GM23338 (cell line): ENCODE measurements at regions not wholly inside any gene's neighbourhood (a gene's known extent, or its start where the extent isn't known, plus 50 kb on each side); places are given as distances from the start of the nearest gene placed in this dataset.
A peak's percentile ranks its signal among the peaks of the same experiment; 100 is the strongest.

Experiments
- ATAC-seq: fragments of 200-7000 bp; cut with Tn5 transposase; 3 replicates; pipeline ENCODE4 v1.9.1; 2020
- DNase-seq: peaks from one replicate; pipeline ENCODE4 v3.0.0-alpha.2; 2015; ENCODE audit warnings: low spot score
- H2AFZ ChIP-seq: fragments of 200-600 bp; sonication (generic); 2 replicates; pipeline ENCODE4 v1.8.0; 2016; ENCODE audit warnings: antibody characterized with exemption, mild to moderate bottlenecking, moderate library complexity
- H3F3A ChIP-seq: fragments of 200-600 bp; sonication (generic); replicated peaks from 2 replicates; pipeline ENCODE4 v1.8.0; 2017; ENCODE audit warnings: antibody characterized with exemption, mixed run types, low read depth
- H3K27ac ChIP-seq: fragments of 200-600 bp; sonication (generic); 2 replicates; pipeline ENCODE4 v1.6.1; 2016; ENCODE audit warnings: low read depth
- H3K27me3 ChIP-seq: fragments of 200-600 bp; sonication (generic); 2 replicates; pipeline ENCODE4 v1.8.0; 2016; ENCODE audit warnings: mild to moderate bottlenecking, mixed run types, moderate library complexity; ENCODE audit not compliant: insufficient read depth
- H3K36me3 ChIP-seq: fragments of 200-600 bp; sonication (generic); 2 replicates; pipeline ENCODE4 v1.8.0; 2016; ENCODE audit warnings: mild to moderate bottlenecking; ENCODE audit not compliant: insufficient read depth
- H3K4me1 ChIP-seq: fragments of 200-600 bp; sonication (generic); 2 replicates; pipeline ENCODE4 v1.8.0; 2016; ENCODE audit warnings: mild to moderate bottlenecking, moderate library complexity; ENCODE audit not compliant: insufficient read depth
- H3K4me2 ChIP-seq: fragments of 200-600 bp; sonication (generic); 2 replicates; pipeline ENCODE4 v1.7.1; 2017; ENCODE audit warnings: mixed run types
- H3K4me3 ChIP-seq: fragments of 200-600 bp; sonication (generic); 2 replicates; pipeline ENCODE4 v1.6.1; 2016; ENCODE audit warnings: mixed run types
- H3K79me2 ChIP-seq: fragments of 200-600 bp; sonication (generic); replicated peaks from 2 replicates; pipeline ENCODE4 v1.8.0; 2017; ENCODE audit warnings: mild to moderate bottlenecking; ENCODE audit not compliant: insufficient read depth
- H3K9me2 ChIP-seq: fragments of 200-600 bp; sonication (generic); 2 replicates; pipeline ENCODE4 v1.8.0; 2017; ENCODE audit not compliant: insufficient read depth
- H4K20me1 ChIP-seq: fragments of 200-600 bp; sonication (generic); replicated peaks from 2 replicates; pipeline ENCODE4 v1.8.0; 2017; ENCODE audit warnings: mild to moderate bottlenecking; ENCODE audit not compliant: insufficient read depth
- H3K27ac Mint-ChIP-seq: 2 replicates; pipeline ENCODE4 v1.8.0; 2020; ENCODE audit warnings: inconsistent platforms, mild to moderate bottlenecking, moderate library complexity, mixed read lengths
- H3K27me3 Mint-ChIP-seq: 3 replicates; pipeline ENCODE4 v1.8.0; 2022; ENCODE audit warnings: low read depth, mild to moderate bottlenecking, moderate library complexity, mixed read lengths, inconsistent platforms; ENCODE audit not compliant: insufficient read depth, poor library complexity
- H3K36me3 Mint-ChIP-seq: 3 replicates; pipeline ENCODE4 v1.8.0; 2021; ENCODE audit warnings: low read depth, mild to moderate bottlenecking, inconsistent platforms, moderate library complexity, mixed read lengths
- H3K4me1 Mint-ChIP-seq: 3 replicates; pipeline ENCODE4 v1.8.0; 2020; ENCODE audit warnings: mild to moderate bottlenecking, inconsistent platforms, mixed read lengths
- H3K4me3 Mint-ChIP-seq: 3 replicates; pipeline ENCODE4 v1.8.0; 2021; ENCODE audit warnings: moderate library complexity, mild to moderate bottlenecking, inconsistent platforms, mixed read lengths
- H3K9me3 Mint-ChIP-seq: 3 replicates; pipeline ENCODE4 v1.8.0; 2020; ENCODE audit warnings: moderate library complexity, mild to moderate bottlenecking, inconsistent platforms, mixed read lengths
- EZH2 ChIP-seq: fragments of 200-600 bp; sonication (generic); IDR thresholded peaks from one replicate; pipeline ENCODE4 v1.8.0; 2017; ENCODE audit warnings: antibody characterized with exemption, mild to moderate bottlenecking, low read depth; ENCODE audit not compliant: unreplicated experiment
- EZH2phosphoT487 ChIP-seq: fragments of 200-600 bp; sonication (generic); IDR thresholded peaks from one replicate; pipeline ENCODE4 v1.8.1; 2018; ENCODE audit warnings: antibody characterized with exemption; ENCODE audit not compliant: unreplicated experiment
- JUNB ChIP-seq: IDR thresholded peaks from one replicate; pipeline ENCODE4 v1.6.1; 2016; ENCODE audit warnings: antibody characterized with exemption; ENCODE audit not compliant: unreplicated experiment
- POLR2AphosphoS5 ChIP-seq: IDR thresholded peaks from 2 replicates; pipeline ENCODE4 v1.6.1; 2016; ENCODE audit warnings: antibody characterized with exemption, low read depth
- REST ChIP-seq: IDR thresholded peaks from one replicate; pipeline ENCODE4 v1.6.1; 2018; ENCODE audit warnings: antibody characterized with exemption; ENCODE audit not compliant: unreplicated experiment
- ZNF462 ChIP-seq: fragments of 250-450 bp; sonication (Bioruptor Pico); IDR thresholded peaks from 2 replicates; pipeline ENCODE4 v1.5.0; 2020; ENCODE audit warnings: mild to moderate bottlenecking, moderate library complexity
- TF ChIP-seq, protein P1 (sequence below), 2 experiments: fragments of 200-600 bp in 1 of 2; sonication (generic) in 1 of 2; conservative IDR thresholded peaks; 2 replicates each; pipeline versions ENCODE4 v1.5.1 to v1.6.1; 2016 to 2017; ENCODE audit warnings: antibody characterized with exemption in 2 of 2, low read depth in 2 of 2, mild to moderate bottlenecking in 2 of 2, moderate library complexity in 1 of 2

DNA sequence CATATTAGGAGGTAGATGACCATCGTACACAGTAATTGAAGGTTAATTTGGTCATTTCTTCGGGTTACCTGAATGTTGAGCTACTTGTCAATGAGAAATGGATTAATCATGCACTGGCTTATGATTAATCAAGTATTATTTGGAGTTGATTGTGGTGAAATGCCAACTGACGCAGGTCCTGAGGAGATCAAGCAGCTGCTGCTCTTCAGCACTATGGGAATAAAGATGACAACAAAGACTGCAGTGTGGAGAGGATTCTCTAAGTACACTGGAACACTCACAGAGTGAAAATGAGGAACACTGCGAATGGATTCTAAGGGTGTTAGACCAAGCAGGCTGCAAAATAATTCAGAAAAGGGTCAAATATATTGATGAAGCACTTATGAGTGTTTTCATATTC, 202.8 kb upstream of the DIO2 start (continued):
- TF ChIP-seq REST: no peak
- TF ChIP-seq EZH2: no peak
- TF ChIP-seq POLR2AphosphoS5: no peak
- no peak for TF ChIP-seq JUNB
- TF ChIP-seq, protein P1, sequence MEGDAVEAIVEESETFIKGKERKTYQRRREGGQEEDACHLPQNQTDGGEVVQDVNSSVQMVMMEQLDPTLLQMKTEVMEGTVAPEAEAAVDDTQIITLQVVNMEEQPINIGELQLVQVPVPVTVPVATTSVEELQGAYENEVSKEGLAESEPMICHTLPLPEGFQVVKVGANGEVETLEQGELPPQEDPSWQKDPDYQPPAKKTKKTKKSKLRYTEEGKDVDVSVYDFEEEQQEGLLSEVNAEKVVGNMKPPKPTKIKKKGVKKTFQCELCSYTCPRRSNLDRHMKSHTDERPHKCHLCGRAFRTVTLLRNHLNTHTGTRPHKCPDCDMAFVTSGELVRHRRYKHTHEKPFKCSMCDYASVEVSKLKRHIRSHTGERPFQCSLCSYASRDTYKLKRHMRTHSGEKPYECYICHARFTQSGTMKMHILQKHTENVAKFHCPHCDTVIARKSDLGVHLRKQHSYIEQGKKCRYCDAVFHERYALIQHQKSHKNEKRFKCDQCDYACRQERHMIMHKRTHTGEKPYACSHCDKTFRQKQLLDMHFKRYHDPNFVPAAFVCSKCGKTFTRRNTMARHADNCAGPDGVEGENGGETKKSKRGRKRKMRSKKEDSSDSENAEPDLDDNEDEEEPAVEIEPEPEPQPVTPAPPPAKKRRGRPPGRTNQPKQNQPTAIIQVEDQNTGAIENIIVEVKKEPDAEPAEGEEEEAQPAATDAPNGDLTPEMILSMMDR (conservative IDR thresholded peaks at IDR 0.05; ENCODE audit: low read depth in 2 of 2): no peak
- no peak for TF ChIP-seq EZH2phosphoT487

- Histone ChIP-seq H4K20me1 (no peaks in the 10 kb centered on the region), H2AFZ (no peak overlapping the region), H3K27me3 (no peaks in the 10 kb centered on the region), H3F3A (no peaks in the 10 kb centered on the region), H3K4me3 (no peak overlapping the region), H3K79me2 (no peaks in the 10 kb centered on the region), H3K9me2 (no peaks in the 10 kb centered on the region), H3K36me3 (no peaks in the 10 kb centered on the region), H3K27ac (no peak overlapping the region), H3K4me1 (peaks cover 3% of the 10 kb centered on the region; the same call in 1 of the 2 replicates), H3K4me2 (no peak overlapping the region)
- H3K36me3 Mint-ChIP-seq: no peaks in the 10 kb centered on the region
- H3K4me3 Mint-ChIP-seq: no peak overlapping the region
- TF ChIP-seq REST (no peak), ZNF462 (peak; percentile 82)
- H3K27me3 Mint-ChIP-seq: no peaks in the 10 kb centered on the region
- H3K9me3 Mint-ChIP-seq: no peaks in the 10 kb centered on the region
- H3K27ac Mint-ChIP-seq: no peak overlapping the region
- DNase-seq (peak; percentile 68), ATAC-seq (peak; percentile 99)
- H3K4me1 Mint-ChIP-seq: peaks cover 9% of the 10 kb centered on the region; the same call in 2 of the 3 replicates
Observed at GRCh38 chr14:80404413-80404812, 193.1 kb upstream of the DIO2 start.
